Panc1 (cell line): ENCODE measurements at regions not wholly inside any gene's neighbourhood (a gene's known extent, or its start where the extent isn't known, plus 50 kb on each side); places are given as distances from the start of the nearest gene placed in this dataset.

ENCODE experiments used
- CTCF ChIP-seq: fragments of 450-650 bp; IDR thresholded peaks from 2 replicates; pipeline ENCODE4 v1.5.1; 2017; ENCODE audit warnings: mild to moderate bottlenecking
- POLR2AphosphoS5 ChIP-seq: IDR thresholded peaks from 2 replicates; pipeline ENCODE4 v1.6.1; 2012; ENCODE audit warnings: mild to moderate bottlenecking, low read depth, low read length, moderate library complexity
- REST ChIP-seq, 2 experiments: IDR thresholded peaks; 2 replicates each; pipeline ENCODE4 v1.6.1; 2011 to 2012; ENCODE audit warnings: low read depth in 2 of 2, control low read depth in 1 of 2, low read length in 1 of 2, mild to moderate bottlenecking in 1 of 2, moderate library complexity in 1 of 2; ENCODE audit not compliant: insufficient read depth in 1 of 2
- SIN3A ChIP-seq: IDR thresholded peaks from 2 replicates; pipeline ENCODE4 v1.6.1; 2012; ENCODE audit warnings: low read depth, mild to moderate bottlenecking, low read length, moderate library complexity, borderline replicate concordance; ENCODE audit not compliant: insufficient read depth

GRCh38 chr5:2591777-2592453, 159.6 kb downstream of the IRX2 start:
- TF ChIP-seq CTCF, result no peak
- no peak for TF ChIP-seq SIN3A
- TF ChIP-seq POLR2AphosphoS5, result no peak
- no peak for TF ChIP-seq REST (IDR thresholded peaks at IDR 0.05; ENCODE audit: insufficient read depth in 1 of 2, low read depth in 2 of 2, low read length in 1 of 2)
